Tibial nerve (tissue), 4 donors: ENCODE measurements at regions not wholly inside any gene's neighbourhood (a gene's known extent, or its start where the extent isn't known, plus 50 kb on each side); places are given as distances from the start of the nearest gene placed in this dataset.

Experiments used
- CTCF ChIP-seq, 5 experiments: fragments of 200-600 bp in 3 of 5; fragments of 450-650 bp in 2 of 5; sonication (generic) in 3 of 5; IDR thresholded peaks; one replicate each; pipeline ENCODE4 v1.5.1; 2016 to 2019; ENCODE audit warnings: antibody characterized with exemption in 5 of 5, mild to moderate bottlenecking in 3 of 5, moderate library complexity in 2 of 5
- EP300 ChIP-seq, 2 donors: sonication (generic); formaldehyde crosslinking; IDR thresholded peaks; one replicate each; pipeline ENCODE4 v1.6.1; 2017; ENCODE audit warnings: antibody characterized with exemption in 2 of 2, mild to moderate bottlenecking in 1 of 2
- POLR2A ChIP-seq, 2 donors: fragments of 450-650 bp; IDR thresholded peaks; one replicate each; pipeline ENCODE4 v1.6.1; 2017; ENCODE audit warnings: antibody characterized with exemption in 2 of 2, mild to moderate bottlenecking in 2 of 2, moderate library complexity in 2 of 2

GRCh38 chr6:140032189-140032588, 657.7 kb upstream of the CITED2 start:
- TF ChIP-seq CTCF (IDR thresholded peaks at IDR 0.05) (no peak), POLR2A (IDR thresholded peaks at IDR 0.05) (no peak), EP300 (IDR thresholded peaks at IDR 0.05) (no peak)
